Stimulated activated CD8-positive, alpha-beta memory T cell treated with anti-CD3 and anti-CD28 coated beads, Interleukin-12 subunit alpha, Interleukin-12 subunit beta, amount 100 ng/mL, for 1 hour (primary cell): ENCODE measurements at regions not wholly inside any gene's neighbourhood (a gene's known extent, or its start where the extent isn't known, plus 50 kb on each side); places are given as distances from the start of the nearest gene placed in this dataset.

Source experiments
- DNase-seq: peaks from one replicate; pipeline ENCODE4 v3.0.0-alpha.2; 2020; ENCODE audit warnings: low read depth

DNA sequence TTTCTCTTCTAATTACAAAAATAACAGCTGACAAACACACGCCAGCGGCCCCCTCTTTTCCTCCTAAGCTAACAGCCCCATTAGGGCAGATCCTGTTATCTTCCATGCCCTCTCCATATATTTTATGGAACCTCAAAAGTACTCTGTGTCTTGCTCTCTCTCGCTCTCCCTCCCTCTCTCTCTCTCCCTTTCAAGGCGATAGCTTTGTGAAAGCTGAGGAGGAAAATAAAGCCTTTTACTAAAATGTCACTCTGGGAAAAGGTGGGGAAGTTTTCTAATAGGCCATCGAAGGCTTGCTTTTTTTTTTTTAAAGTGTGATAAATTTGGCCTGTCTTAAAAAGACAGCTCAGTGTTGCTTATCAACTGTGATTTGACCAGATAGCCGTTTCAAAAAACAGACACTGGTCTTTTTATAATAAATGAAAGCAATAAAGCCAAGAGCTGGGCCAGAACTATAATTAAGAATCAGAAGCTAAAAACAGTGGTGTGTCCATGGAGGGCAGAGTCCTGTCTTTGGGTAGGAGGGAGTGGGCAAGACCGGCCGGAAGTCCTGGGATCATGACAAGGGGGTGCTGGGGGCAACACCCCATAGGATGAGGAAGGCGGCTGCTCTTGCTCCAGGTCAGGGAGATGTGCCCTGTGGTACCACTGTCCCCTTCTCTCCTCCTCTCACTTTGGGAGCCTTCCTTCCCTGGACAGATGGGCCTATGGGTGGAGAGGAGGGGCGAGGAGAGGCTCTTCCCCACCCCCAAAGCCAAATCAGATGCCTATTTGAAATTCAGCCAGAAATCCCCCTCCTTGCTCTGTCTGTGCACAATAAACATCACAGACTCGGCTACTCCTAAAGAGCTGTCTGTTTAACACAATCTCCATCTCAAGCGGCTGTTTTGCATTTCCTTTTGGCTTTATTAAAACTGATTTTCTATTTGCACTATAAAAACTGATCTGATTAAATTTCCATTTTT, 267.2 kb downstream of the BUD13 start:
- DNase-seq, result no peak

DNA sequence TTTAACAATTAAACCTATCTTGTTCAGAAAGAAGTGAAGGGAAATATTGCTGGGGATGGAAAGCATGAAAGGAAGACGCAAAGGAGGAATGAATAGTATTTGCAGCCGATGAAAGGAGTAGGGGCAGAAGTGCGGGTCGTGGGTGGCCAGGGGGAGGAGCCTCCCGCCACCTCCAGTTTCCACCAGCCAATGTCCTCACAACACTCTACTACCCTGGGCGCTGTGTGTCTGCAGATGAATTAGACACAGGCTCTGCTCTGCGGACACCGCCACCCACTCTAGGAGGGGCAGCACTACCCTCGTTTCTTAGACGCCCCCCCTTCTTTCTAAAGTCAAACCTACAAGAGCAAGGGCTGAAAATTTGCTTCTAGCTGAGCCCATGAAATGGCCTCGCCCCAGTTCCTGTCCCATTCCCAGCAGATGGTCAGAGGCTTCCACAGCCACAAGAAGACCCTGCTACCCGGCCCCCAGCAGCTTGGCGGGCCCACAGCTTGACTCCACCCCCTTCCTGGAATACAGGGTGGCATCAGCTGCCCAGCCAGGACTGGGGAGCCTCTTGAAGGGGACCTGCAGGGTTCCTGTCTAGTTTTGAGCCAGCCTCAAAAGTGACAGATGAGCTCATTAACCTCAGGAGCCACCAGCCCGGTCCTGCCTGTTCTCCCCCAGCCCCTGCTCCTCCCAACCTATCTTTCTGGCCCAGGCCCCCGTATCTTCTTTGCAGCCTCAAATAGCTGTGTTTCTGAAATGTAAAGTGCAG, 268.1 kb downstream of the BUD13 start:
- no peak for DNase-seq

DNA sequence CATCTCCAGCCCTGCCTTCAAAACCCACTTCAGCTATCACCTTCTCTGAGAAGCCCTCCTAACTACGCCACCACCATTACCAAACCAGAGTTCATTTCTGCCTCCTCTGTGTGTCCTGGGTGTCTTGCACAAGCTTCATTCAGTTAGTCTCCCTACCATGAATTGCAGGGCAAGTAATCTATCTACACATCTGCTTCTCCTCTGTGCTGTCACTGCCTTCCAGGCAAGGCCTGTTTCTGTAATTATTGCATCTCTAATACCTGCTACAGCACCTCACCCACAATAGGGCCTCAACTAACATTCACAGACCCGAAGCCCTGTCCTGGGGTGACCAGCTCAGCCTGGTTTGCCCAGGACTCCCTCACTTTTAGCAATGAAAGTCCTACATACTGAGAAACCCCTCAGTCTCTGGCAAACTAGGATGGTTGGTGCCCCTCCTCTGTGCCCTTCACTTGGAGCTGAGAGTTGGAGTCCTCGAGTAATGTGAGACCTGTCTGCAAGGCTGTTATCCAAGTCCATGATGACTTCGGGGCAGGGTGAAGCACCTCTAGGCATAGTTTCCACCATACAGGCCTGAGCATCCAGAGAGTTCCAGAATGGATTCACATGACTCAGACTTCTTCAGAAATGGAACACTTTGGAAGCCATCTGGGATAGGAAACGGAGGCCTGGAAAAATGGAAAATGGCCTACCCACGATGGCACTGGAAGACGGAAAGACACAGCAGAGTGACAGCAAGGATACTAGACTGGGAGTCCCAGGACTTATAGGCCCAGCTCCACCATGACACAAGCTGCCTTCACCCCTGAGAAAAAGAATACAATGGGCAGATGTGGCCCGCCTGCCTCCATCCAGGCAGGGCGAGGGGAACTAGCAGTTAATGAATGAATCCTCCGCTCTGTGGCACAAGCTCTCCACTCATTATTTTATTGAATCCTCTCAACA, 269.3 kb downstream of the BUD13 start:
- no peak for DNase-seq

DNA sequence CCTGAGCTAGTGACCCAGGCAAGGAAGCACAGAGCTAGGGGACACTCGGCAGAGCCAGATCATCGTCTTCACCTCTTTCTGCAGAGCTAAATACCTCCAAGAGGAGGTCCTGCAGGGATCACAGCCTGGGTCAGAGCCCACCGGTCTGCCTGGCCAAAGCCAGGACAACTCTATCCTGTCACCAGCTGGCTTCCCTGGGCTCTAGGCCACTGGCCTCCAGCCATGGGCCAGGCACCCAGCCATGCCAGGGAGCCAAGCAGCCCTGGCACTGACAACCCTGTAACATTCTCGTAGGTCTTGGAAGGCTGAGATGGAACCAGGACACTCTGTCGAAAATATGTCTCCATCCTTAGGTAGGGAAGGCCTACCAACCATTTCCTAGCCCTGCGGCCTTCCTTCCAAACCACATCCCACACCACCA, 270.1 kb downstream of the BUD13 start:
- DNase-seq, result no peak

DNA sequence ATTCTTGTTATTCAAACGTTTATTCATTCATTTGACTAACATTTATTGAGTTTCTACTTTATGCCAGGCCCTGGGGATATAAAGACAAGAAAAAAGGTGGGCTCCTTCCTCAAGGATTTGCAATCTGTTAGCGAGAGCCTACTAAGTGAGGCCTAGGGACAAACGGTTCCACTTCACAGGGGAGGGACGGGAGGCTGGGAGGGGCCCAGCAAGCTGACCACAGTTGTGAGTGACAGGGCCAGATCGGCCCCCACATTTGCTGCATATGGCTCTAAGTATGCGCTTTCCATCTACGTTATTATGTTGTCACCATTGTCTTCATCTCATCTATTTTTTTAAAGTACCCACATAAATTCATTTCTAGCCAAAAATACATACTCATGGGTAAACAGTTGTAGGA, 271.1 kb downstream of the BUD13 start:
- no peak for DNase-seq

DNA sequence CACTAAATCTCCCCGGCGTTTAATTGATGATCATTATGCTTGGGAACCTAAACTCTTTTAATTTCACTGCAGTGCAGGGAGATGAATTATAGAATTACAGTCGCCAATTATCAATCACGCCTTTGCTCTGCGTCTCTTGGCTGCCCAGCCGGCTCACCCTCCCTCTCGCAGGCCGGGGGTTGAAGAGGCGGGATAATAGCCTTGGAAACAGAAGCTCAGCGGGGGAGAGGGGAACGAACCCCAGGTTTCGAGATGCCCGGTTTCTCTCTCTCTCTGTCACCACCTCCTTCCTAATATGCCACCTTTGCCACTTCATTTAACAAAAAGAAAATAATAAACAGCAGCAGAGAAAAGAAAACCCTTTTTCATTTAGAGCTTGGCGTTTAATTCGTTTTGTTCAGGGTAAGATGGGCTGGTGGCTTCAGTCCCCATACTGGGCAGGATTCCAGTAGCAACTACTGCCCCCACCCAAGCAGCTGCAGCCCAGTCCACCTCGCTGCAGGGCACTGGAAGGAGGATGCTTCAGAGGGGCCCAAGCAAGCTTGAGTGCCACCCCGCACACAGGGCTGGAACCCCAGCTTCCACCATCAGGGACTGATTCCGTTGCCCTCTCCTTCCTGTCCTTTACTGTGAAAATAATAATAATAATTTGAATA, 271.7 kb downstream of the BUD13 start:
- DNase-seq, result no peak

DNA sequence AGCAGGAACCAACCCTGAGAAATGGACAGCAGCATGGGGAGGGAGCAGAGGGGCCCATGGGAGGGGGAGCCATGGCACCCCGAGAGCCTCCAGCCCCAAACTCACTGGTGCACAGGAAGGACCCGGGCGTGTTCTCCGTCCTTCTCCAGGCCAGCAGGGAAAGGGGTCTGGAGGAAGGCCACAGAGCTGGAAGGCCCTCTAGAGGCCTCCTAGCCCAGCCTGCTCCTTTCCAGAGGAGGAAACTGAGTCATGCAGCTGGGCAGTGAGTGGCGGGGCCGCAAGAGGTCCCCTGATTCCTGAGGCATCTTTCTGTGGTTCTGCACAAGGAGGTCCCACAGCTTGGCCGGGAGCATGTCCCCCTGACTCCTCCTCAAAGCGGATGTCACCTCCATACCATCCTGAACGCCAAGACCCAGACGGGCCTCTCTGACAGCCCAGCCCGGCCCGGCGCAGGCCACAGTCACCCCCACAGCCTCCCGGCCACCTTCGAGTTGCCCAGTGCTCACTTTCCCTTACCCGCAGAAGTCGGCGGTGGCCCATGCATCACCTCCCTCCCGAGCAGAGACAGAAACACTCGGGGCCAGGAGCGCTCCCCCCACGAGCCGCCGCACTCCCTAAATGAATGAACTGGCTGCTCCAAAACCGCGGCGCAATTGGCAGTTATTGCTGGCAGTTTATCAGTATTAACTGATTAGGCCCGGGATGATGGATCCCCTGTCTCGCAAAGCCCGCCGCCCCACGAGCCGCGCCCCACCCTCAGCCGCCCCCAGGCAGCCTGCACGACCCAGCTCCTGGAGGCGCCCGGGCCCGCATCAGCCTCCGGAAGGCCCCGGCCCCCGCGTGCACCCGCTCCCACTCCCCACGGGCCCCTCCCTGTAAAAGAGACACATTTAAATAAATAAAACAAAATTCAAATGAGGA, 272.5 kb downstream of the BUD13 start:
- DNase-seq, result no peak

DNA sequence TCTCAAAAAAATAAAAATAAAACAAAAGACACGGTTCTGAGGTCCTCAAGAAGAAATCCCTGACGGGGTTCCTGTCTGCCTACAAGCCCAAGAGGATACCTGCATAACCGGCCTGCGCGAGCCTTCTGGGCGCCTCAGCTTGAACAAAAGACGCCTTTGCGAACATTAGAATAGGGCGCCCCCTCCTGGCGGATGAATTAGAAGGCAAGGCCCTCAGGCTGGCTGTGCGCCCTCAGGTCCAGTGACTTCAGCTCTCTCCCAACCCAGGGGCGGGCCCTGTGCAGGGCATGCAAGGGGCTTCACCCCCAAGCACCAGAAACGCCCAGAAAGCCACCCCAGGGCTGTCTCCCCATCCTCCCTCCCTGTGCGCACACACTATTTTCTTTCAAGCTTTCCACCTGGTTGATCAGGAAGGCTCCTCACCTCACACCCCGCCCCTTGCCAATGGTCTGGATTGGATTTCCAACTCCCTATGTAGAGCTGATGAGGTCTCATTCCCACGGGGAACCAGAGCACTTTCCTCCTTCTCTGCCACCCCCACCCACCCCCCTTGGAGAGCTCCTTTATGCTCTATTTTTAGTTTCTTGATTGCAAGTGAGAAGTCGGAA, 273.3 kb downstream of the BUD13 start:
- DNase-seq, result no peak

DNA sequence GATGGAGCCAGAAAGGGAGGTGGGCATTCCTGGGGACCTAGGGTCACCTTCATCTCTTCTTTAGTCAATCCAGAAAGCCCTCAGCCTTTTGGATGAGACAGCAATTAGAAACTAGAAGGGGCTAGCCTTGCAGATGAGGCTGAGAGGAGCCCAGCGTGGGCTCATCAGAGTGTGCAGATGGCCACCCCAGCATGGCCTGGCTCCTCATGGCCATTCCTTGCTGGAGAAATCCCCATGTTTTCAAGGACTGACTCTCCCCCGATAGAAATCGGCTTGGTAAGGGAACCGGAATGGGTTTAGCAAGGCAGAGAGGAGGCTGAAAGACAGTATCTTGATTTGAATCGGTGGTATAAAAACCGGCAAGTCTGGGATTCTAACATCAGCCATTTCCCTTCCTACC, 274.6 kb downstream of the BUD13 start:
- DNase-seq, result no peak

DNA sequence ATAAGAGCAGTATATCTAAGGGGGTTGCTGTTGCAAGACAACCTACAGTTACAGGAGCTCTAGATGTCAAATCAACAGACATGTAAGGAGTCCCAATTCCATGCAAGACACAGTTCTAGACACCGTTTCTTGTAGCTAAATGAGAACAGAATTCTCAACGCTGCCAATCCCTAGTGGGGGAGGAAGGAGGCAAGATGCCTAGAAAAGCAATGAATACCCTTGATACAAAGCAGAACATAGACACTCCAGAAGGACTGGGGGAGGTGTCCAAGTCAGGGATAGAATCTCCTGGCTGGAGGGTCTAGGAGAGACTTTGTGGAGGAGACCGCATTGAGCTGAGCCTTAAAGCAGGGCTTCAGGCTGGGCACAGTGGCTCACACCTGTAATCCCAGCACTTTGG, 280.2 kb downstream of the BUD13 start:
- DNase-seq, result no peak

DNA sequence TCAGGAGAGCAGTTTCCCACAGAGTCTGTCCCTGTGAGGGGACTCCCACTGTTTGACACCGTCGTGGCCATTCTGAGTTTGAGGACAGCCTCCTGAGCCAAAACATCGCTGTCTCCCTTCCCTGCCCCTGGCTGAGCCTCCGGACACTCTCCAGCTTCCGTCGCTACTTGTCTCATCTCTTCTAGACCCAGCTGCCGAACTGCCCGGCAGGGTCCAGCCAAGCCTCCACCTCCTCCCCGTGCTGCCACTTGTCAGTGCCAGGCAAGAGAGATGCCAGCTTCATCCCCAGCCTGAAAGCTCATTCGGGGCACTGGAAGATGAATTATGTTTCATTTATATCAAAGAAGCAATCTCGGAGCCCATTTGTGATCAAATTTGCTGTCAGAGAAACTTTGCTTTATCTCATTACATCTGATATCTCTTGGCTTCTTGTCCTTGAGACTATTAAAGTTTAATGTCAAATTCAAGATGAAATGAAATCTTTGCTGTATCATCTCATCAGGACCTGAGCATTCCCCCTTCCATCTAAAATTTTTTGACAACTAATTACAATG, 283.9 kb downstream of the BUD13 start:
- no peak for DNase-seq

DNA sequence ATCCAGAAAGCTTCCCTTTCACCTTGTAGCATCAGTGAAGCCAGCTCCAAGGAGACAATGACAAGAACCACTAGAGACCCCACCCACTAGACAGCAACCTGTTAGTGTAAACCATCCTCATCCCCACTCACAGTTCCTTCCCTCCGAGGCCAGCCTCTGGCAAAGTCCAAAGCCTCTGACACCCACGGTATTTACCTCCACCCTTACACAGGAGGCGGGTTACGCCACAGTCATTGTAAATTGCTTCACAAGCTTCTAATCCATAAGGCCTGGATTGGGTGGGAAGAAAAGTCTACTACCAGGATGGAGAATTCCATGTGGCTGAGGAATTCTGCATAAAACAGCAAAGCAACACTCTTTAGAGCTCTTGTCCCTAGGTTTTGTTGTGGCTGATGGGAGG, 287.4 kb downstream of the BUD13 start:
- DNase-seq, result no peak

DNA sequence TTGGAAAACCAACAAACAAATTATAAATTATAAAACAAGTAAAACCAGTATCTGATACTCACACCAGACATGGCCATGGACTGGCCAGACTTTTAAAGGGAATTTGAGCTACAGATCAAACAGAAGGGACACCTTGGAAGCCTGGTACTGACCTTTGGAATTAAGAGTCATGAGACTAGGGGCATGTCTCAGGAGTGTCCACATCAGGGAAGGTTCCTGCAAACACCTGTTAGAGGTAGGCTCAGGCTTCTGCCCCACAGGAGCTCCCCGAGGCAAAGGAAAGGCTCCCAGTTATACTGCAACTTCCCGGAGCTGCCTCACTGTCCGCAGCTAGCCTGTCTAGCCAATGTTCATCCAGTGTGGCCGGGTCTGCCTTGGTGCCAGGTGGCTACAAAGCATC, 290.1 kb downstream of the BUD13 start:
- DNase-seq, result no peak

DNA sequence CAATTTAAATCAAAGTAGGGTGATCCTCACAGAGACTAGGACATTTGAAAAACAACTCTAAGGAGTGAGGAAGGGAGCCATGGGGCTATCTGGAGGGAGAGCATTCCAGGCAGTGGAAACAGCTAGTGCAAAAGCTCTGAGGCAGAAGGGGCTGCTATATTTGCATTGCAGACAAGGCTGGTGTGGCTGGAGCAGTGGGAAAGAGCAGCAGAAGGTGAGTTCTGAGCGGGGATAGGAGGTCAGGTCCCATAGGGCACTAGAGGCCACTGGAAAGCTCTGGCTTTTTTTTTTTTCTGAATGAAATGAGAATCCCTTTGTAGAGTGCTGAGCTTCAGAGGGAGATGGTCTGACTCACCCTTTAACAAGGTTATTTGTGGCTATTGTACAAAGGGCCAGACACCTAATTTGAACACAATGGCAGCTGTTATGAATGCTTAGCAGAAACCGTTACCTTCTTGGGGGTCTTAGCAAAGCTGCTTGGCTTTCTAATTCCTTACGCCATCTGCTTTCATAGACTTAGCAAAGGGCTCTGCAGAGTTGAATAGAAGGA, 291.6 kb downstream of the BUD13 start:
- DNase-seq, result no peak

DNA sequence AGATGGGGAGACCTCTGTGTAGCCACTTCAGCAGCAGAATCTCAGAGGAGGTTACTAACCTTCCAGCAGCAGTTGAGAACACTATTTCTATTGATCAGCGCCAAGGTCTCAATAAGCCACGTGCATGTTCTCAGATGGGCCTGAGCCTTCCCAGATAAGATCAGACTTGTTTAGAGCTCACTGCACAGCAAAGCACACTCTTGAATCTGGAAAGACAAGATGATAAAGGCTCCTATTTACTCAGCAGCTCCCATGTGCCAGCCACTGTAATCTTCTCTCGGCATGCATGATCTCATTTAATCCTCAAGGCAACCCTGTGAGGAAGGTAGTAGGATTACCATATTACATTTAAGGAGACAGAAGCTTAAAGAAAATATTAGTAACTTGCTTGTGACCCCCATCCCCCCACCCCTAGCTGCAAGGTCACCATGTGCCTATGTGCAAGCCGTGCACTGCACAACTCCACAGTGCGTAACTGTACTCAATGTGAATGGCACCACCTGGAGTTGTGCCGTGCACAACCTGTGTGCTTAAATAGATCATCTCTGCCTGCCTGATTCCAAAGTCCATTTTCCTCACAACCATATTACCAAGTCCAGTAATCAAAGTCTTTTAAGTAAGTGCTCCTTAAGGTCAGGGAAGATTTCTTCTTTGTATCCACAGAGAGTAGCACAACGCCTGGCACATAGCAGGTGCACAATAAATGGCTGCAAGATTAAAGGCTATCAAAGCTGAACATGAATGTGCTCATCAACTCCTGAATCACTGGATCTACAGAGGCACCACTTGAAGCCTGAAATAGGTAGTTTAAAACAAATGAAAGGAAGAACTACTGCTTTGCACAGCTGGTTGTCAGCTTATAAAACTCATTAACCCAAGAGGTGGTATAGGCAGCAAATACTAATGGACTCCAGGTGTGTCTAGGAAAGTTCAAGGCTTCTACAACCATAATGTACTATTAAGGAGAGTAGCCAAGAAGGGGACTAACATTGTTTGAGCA, 293.8 kb downstream of the BUD13 start:
- DNase-seq, result no peak

DNA sequence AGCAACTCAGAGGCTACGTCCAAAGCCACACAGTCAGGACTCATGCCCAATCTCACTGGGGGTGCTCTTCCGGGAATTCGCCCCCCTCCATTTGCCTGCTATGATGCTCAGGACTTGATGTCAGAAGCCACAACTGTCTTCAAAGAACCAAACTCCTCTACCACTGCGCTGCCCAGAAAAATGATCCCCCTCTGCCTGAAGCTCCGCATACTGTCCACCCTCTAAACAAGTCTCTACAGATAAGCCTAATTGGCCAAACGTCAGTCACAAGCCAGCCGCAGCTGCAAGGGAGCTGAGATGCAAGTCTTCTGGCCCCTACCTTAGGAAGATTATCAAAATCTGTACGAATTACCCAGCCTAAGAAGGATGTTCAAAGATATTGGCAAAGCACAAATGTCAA, 294.6 kb downstream of the BUD13 start:
- no peak for DNase-seq

DNA sequence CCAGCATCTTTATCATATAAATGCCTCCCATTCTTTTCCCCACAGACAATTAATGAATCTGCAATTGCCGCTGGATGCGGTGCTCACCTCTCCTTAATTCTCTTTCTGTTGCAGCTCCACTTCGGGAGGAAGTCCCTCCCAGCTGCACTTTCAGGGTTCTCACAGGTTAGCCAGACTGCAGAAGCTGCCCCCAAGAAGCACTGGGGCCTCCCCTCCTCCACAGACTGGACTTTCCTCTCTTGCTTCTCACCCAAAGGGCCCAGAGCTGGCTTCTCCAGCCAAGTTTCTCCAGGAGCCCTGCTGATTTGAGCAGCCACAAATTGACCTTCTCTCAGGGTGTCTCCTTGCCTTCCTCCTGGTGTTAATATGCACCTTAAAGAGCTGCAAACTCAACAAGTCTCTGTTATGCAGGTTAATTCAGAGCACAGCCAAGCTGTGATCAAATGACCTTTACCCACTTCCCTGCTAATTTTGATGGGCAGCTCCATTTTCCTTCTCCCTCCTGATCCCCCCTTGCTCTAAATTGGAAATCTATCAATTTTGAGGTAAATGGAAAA, 298.9 kb downstream of the BUD13 start:
- DNase-seq, result no peak
